Stimulated activated CD4-positive, alpha-beta T cell treated with anti-CD3 and anti-CD28 coated beads, Interleukin-1b, Interleukin-23, amount 100 ng/mL, for 48 hours (primary cell): ENCODE measurements at regions not wholly inside any gene's neighbourhood (a gene's known extent, or its start where the extent isn't known, plus 50 kb on each side); places are given as distances from the start of the nearest gene placed in this dataset.
"Not testable (repeated sequence)": the region's sequence is repeated elsewhere in the genome, so short reads cannot be mapped to it uniquely, and the experiment has no call there.

ENCODE experiments used
- DNase-seq: peaks from one replicate; pipeline ENCODE4 v3.0.0-alpha.2; 2020

- DNase-seq = no peak
Observed at GRCh38 chr1:214143006-214143992, 137.7 kb upstream of the SMYD2 start.

- not testable (repeated sequence) for DNase-seq
Observed at GRCh38 chr1:214144521-214144920, 136.4 kb upstream of the SMYD2 start.

- DNase-seq = no peak
Observed at GRCh38 chr1:214146523-214146922, 134.4 kb upstream of the SMYD2 start.

- no peak for DNase-seq
Observed at GRCh38 chr1:214154596-214155292, 126.2 kb upstream of the SMYD2 start.

GRCh38 chr1:214155987-214156625 is 124.9 kb upstream of the SMYD2 start:
- DNase-seq = no peak

GRCh38 chr1:214164173-214164572 is 116.8 kb upstream of the SMYD2 start:
- no peak for DNase-seq

GRCh38 chr1:214165850-214166374 is 115.0 kb upstream of the SMYD2 start:
- DNase-seq = no peak

- DNase-seq = no peak
Observed at GRCh38 chr1:214174508-214175199, 106.3 kb upstream of the SMYD2 start.

GRCh38 chr1:214178102-214178501 is 102.9 kb upstream of the SMYD2 start:
- no peak for DNase-seq

GRCh38 chr1:214184992-214185391 is 96.0 kb upstream of the SMYD2 start:
- DNase-seq = no peak

GRCh38 chr1:214186103-214186824 is 94.7 kb upstream of the SMYD2 start:
- no peak for DNase-seq

GRCh38 chr1:214187121-214187900 is 93.6 kb upstream of the SMYD2 start:
- DNase-seq = no peak

- no peak for DNase-seq
Observed at GRCh38 chr1:214187933-214188332, 93.0 kb upstream of the SMYD2 start.

- DNase-seq = no peak
Observed at GRCh38 chr1:214188835-214189234, 92.1 kb upstream of the SMYD2 start.

GRCh38 chr1:214192825-214193643 is 87.9 kb upstream of the SMYD2 start:
- no peak for DNase-seq

GRCh38 chr1:214193691-214194090 is 87.3 kb upstream of the SMYD2 start:
- no peak for DNase-seq

- DNase-seq = no peak
Observed at GRCh38 chr1:214198571-214198970, 82.4 kb upstream of the SMYD2 start.

GRCh38 chr1:214199585-214199984 is 81.4 kb upstream of the SMYD2 start:
- no peak for DNase-seq

GRCh38 chr1:214202992-214203391 is 78.0 kb upstream of the SMYD2 start:
- DNase-seq = no peak

GRCh38 chr1:214205053-214205452 is 75.9 kb upstream of the SMYD2 start:
- no peak for DNase-seq
